HG03135 (cell line): ENCODE measurements at regions not wholly inside any gene's neighbourhood (a gene's known extent, or its start where the extent isn't known, plus 50 kb on each side); places are given as distances from the start of the nearest gene placed in this dataset.

ENCODE experiments used
- ATAC-seq: cut with Tn5 transposase; IDR thresholded peaks from one replicate; pipeline ENCODE4 v1.9.1; 2021; ENCODE audit warnings: mild to moderate bottlenecking, moderate library complexity; ENCODE audit not compliant: unreplicated experiment

DNA sequence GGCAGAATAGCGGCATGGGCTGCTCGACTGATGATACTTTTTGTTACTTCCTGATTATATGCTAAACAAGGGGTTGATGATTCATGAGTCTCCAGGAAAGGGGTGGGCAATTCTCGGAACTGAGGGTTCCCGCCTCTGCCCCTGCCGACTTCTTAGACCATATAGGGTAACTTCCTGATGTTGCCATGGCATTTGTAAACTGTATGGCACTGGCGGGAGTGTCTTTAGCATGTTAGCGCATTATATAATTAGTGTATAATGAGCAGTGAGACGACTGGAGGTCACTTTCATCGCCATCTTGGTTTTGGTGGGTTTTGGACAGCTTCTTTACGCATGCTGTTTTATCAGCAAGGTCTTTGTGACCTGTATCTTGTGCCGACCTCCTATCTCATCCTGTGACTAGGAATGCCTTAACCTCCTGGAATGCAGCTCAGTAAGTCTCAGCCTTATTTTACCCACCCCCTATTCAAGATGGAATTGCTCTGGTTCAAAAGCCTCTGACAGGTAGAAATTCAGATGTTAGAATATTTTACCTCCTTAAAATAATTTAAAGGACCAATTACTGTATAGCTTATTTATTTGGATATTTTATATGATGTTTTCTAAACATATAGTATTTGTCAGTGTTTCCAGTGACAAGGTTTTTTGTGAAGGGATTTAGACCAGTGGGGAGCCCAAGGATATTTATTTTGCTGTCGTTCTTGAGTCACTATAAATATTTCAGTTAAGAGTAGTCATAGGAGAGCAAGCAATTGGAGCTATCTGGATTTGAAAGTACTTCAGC lies 90.1 kb upstream of the PIK3CG start:
- no peak for ATAC-seq

DNA sequence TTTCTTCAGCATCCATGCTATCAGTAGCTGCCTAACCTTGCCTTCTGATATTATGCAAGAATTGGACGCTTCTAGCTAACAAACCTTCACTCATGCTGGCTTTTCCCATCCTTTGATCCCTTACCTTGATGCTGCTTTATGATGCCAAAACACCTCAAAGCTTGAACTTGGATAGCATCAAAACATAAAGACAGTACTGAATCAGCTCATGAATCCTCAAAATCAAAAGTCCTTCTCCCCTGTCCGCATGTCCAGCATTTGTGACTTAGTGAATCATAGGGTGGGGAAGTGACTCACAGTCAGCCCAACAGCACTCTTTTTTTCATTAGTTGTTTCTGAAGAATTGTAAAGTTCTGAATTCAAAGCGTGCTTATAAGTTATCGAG lies 89.5 kb upstream of the PIK3CG start:
- no peak for ATAC-seq

DNA sequence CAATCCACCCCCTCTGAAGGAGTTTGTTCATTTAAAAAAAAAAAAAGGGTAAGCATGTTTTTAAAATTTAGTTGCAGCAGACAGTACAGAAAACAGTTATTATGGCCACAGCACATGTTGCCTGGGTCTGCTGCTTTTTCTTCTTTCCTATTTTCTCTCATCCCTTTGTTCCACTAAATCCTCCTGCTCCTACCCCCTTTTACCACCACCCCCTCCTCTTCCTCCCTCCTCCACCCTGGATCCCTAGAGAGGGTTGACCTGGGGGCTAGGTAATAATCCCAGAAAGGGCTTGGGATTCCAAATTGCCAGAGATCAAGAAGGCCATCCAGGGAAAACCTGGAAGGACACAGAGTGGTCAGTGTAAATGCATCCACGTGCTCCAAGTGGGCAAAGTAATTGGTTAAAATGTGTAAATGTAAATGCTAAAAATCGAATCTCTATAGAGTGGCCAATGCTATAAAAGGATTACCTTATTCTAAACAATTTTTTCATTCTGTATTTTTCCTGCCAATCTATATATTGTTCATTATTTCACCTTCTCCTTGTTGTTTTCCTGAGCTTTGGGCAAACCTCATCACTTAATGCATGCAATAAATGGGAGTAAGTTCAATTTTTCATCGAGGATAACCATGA lies 89.0 kb upstream of the PIK3CG start:
- no peak for ATAC-seq

GRCh38 chr7:106776618-106777347 lies 88.3 kb upstream of the PIK3CG start:
- ATAC-seq: no peak

- ATAC-seq: no peak
Measured at GRCh38 chr7:106777674-106778299, 87.3 kb upstream of the PIK3CG start.

- no peak for ATAC-seq
Measured at GRCh38 chr7:106778656-106779250, 86.3 kb upstream of the PIK3CG start.

- ATAC-seq: no peak
Measured at GRCh38 chr7:106779877-106780276, 85.2 kb upstream of the PIK3CG start.

DNA sequence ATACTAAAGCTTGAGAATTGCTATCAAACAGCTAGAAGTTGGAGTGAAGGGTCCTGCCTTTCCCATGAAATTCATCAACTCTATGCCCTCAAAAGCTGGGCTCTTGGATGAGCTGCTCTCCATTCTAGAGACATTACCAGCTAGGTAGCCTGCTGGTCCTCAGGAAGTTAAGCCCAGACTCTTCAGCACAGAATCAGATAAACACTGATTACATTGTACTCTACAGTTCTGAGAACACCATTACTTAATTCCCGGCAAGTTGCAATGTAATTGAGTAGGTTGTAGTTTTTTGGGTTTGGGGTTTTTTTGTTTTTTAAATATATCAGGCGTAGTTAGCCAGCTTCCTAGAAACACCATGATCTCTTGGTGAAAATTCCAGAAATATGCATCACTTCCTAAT lies 84.1 kb upstream of the PIK3CG start:
- ATAC-seq: no peak

GRCh38 chr7:106781828-106782544 lies 83.1 kb upstream of the PIK3CG start:
- ATAC-seq: no peak

GRCh38 chr7:106783286-106783685 lies 81.8 kb upstream of the PIK3CG start:
- ATAC-seq: no peak

DNA sequence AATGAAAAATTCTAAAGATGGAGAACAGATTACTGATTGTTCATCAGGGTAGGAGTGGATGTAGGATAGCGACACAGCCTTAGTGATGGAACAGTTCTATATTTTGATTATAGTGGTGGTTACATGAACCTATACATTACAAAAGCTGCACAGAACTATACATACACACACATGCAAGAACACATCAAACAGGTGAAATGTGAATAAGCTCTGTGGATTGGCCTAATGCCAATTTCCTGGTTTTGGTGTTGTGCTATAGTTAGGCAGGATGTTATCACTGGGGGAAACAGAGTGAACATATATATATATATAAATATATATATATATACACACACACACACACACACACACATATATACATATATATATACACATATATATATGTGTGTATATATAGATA lies 76.4 kb upstream of the PIK3CG start:
- no peak for ATAC-seq

DNA sequence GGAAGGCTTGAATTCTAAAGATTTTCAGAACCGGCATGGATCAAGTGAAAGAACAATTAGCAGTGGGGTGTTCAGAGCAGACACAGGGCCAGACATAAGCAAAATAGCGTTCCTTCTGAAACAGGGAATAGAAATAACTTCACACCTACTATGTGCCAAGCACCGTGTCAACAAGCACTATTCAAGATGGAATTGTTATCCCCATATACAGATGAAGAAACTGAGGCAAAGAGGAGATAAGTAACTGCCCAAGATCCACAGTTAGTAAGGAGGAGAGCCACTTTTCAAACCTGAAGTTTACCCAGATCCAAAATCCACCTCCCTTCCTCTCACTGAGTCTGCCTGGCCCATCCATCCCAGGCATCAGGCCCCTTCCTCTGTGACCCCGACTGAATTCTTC lies 73.6 kb upstream of the PIK3CG start:
- no peak for ATAC-seq

DNA sequence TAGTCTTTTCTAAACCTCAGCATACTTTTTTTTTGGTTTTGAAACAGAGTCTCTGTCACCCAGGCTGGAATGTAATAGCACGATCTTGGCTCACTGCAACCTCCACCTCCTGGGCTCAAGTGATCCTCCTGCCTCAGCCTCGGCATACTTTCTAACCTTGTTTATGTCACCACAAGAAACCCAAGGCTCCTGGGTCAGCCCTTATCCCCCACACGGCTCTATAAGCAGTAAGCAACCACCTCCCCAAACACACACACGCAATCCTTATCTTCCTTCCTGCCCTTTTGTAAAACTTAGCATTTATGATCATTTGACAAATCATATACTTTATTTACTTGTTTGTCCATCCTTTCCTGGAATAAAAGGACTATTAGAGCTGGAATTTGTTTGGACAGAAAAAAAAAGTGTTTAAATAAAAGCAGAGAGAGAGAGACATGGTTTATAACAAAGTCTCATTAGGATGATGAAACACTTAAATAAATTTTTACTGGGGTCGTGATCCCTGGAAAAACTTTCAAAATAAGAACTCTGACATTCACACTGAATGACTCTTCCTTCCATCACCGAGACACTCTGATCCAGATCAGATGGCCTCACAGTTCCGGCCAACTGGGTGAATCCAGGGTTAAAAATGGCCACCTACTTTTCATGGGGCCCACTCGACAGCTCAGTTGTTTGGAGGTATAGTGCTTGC lies 72.7 kb upstream of the PIK3CG start:
- no peak for ATAC-seq

DNA sequence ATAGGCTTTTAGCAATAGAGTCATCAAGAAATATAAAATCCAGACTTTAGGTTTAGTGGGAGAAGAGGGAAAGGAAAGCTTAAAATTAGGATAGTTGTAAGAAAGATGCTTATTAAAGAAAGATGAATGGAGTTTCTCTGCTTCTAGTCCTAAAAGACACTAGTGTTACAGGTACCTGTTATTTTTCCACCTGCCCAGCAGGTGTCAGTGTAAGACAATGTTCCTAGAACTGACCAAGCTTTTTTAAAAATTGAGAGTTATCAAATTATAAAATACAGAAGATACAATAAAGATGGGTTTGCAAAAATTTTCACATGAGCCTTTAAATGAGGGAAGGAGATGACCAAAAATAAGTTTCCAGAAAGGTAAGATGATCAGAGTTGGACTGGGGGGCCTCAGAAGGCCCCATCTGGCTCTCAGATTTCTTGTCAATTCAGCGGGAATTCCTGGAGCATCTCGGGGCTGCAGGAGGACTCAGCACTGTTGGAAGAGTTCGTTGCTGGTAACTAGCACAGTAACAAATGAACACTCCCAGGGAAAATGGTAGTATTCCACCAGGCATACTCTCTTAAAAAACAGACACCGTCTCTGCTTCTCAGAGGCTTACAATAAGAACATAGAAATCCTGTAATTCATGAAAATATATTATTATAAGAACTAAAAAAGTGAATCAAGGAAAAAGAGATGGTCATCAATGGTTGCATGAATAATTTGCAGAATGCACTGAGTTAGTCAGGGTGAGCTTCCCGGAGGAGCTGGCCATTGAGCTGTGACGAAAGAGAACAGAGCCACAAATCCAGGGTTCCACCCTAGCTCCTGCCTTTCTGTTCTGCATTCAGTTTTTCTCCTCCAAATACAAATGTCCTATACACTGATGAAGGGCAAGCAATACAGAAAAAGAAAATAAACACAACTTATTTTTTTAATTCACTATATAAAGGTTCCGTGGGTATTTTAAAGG lies 71.8 kb upstream of the PIK3CG start:
- ATAC-seq: no peak

- no peak for ATAC-seq
Measured at GRCh38 chr7:106794276-106795083, 70.6 kb upstream of the PIK3CG start.

- ATAC-seq: no peak
Measured at GRCh38 chr7:106795084-106795876, 69.8 kb upstream of the PIK3CG start.

- no peak for ATAC-seq
Measured at GRCh38 chr7:106795877-106796231, 69.2 kb upstream of the PIK3CG start.
